Heart left ventricle (tissue), 16 donors: ENCODE measurements at regions not wholly inside any gene's neighbourhood (a gene's known extent, or its start where the extent isn't known, plus 50 kb on each side); places are given as distances from the start of the nearest gene placed in this dataset.

Source experiments
- ATAC-seq, 4 donors: fragments of 200-7000 bp; cut with Tn5 transposase; one replicate each; pipeline ENCODE4 v1.9.1; 2020 to 2022; ENCODE audit warnings: moderate library complexity in 4 of 4, mild to moderate bottlenecking in 3 of 4, moderate number of reproducible peaks in 1 of 4
- DNase-seq, 5 donors: peaks; one replicate each; pipeline ENCODE4 v3.0.0-alpha.2; 2020
- H3K27ac ChIP-seq, 12 donors: fragments of 200-600 bp; sonication (generic) in 4 of 12; one replicate each; pipeline versions ENCODE4 v1.5.0 to v1.8.0; 2016 to 2022; ENCODE audit warnings: mild to moderate bottlenecking in 2 of 12
- H3K27me3 ChIP-seq, 9 donors: fragments of 200-600 bp; sonication (generic) in 2 of 9; one replicate each; pipeline versions ENCODE4 v1.5.1 to v1.8.0; 2016 to 2022; ENCODE audit warnings: mild to moderate bottlenecking in 3 of 9
- H3K36me3 ChIP-seq, 9 donors: fragments of 200-600 bp; sonication (generic) in 2 of 9; one replicate each; pipeline versions ENCODE4 v1.5.0 to v1.8.0; 2018 to 2022; ENCODE audit warnings: mild to moderate bottlenecking in 2 of 9
- H3K4me1 ChIP-seq, 12 donors: fragments of 200-600 bp; sonication (generic) in 4 of 12; one replicate each; pipeline versions ENCODE4 v1.5.0 to v1.8.0; 2016 to 2022; ENCODE audit warnings: mild to moderate bottlenecking in 3 of 12
- H3K4me3 ChIP-seq, 12 donors: fragments of 200-600 bp; sonication (generic) in 4 of 12; one replicate each; pipeline versions ENCODE4 v1.5.0 to v1.8.0; 2017 to 2022; ENCODE audit warnings: mild to moderate bottlenecking in 9 of 12, moderate library complexity in 4 of 12
- H3K9me3 ChIP-seq, 12 donors: fragments of 200-600 bp; sonication (generic) in 4 of 12; one replicate each; pipeline versions ENCODE4 v1.5.0 to v1.8.0; 2016 to 2022; ENCODE audit warnings: mild to moderate bottlenecking in 1 of 12
- POLR2A ChIP-seq, 2 donors: fragments of 450-650 bp; IDR thresholded peaks; one replicate each; pipeline ENCODE4 v1.6.1; 2017; ENCODE audit warnings: antibody characterized with exemption in 2 of 2, mild to moderate bottlenecking in 2 of 2, moderate library complexity in 2 of 2
- WGBS, 4 donors: extraction: QIAGEN DNeasy Blood & Tissue Kit in 2 of 4; methylation state at CpG; one replicate each; pipeline versions ENCODE4 v1.1.5 to v1.1.7; 2013 to 2018; 5-methylcytosine and 5-hydroxymethylcytosine counted together
- intact Hi-C, 10 donors: fragments of 100-400 bp; cut with DNase I; formaldehyde crosslinking; loops; one replicate each; pipeline versions ENCODE4 v1.11.1 to v1.14.2; 2022
- TF ChIP-seq, protein P1 (sequence below), 12 donors: fragments of 200-600 bp; sonication (generic) in 4 of 12; IDR thresholded peaks; one replicate each; pipeline versions ENCODE4 v1.5.0 to v1.8.0; 2018 to 2022; ENCODE audit warnings: antibody characterized with exemption in 12 of 12, mild to moderate bottlenecking in 5 of 12
- donor health status: ischemic (EF 13 %, LVEDD 7.1; RV severe dilation, severe dysfunction).
- donor health status: healthy with polysubstance abuse.
- donor health status: DM: no; HTN: yes; CAD: no.
- donor health status: DM: no; HTN: no; CAD: no.
- donor health status: ischemic (EF 25% LVEDD 6.9; RV normal size, moderate dysfunction).
- donor health status: ischemic (EF 25% LVEDD 5.7; RV mildly dilated, moderate dysfunction).
- donor health status: healthy.
- donor health status: DM: yes; HTN: yes; CAD: no.
- donor health status: ischemic (EF 35%, LVEDD 5.7; RV mildly dilated, moderate dysfunction).
- donor health status: nonischemic (EF 11% LVEDD 7.7; RV severe dilation, severe dysfunction).
- donor health status: DM: yes; HTN: yes; CAD: no.
- donor health status: PGD.
- donor health status: ischemic (EF 29% LVEDD 5.4; RV normal size, mild dysfunction).
- donor health status: nonischemic (EF 23%, LVEDD 6.1; RV moderate dilation, normal function).

DNA sequence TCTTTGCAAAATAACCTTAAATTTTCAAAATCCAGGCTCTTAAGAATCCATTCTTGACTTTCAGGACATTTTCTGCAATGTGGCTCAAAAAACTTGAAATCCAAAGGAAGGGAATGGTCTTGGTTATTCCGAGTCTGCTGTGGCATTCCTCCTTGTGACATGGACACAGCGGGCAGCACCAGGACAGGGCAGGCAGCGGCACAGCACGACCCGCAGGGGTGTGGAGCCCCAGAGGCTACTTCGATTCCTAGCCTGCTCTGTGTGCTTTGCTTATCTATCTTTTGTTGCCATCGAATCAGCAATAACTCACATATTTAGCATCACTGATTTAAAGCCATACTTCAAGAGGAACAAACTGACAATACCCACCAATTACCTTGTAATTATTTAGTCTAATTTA is 420.2 kb upstream of the IRX1 start:
- WGBS, 4 donors, result 74 to 76% (median 75%) methylated on average over 7 of the region's 7 CpGs
- TF ChIP-seq POLR2A (IDR thresholded peaks at IDR 0.05), result no peak
- TF ChIP-seq, protein P1, sequence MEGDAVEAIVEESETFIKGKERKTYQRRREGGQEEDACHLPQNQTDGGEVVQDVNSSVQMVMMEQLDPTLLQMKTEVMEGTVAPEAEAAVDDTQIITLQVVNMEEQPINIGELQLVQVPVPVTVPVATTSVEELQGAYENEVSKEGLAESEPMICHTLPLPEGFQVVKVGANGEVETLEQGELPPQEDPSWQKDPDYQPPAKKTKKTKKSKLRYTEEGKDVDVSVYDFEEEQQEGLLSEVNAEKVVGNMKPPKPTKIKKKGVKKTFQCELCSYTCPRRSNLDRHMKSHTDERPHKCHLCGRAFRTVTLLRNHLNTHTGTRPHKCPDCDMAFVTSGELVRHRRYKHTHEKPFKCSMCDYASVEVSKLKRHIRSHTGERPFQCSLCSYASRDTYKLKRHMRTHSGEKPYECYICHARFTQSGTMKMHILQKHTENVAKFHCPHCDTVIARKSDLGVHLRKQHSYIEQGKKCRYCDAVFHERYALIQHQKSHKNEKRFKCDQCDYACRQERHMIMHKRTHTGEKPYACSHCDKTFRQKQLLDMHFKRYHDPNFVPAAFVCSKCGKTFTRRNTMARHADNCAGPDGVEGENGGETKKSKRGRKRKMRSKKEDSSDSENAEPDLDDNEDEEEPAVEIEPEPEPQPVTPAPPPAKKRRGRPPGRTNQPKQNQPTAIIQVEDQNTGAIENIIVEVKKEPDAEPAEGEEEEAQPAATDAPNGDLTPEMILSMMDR (IDR thresholded peaks at IDR 0.05), result no peak

DNA sequence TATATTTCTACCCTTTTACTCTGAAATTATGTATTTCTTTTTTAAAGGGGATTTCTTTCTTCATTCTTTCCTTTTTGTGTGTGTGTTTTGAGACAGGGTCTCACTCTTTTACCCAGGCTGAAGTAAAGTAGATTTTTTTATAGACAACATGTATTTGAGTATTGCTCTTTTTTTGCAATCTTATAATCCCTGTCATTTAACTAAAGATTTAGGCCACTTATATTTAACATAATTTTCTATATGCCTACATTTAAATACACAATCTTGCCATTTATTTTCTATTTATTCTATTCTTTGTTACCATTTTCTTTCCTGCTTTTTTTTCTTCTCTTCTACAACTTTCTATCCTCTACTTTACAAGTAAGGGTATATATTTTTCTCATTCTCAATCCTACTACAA is 416.0 kb upstream of the IRX2 start:
- H3K4me3 ChIP-seq, result no peak overlapping the region
- DNase-seq (no peak), ATAC-seq (no peak)
- no peaks in the 10 kb centered on the region for H3K4me1 ChIP-seq
- TF ChIP-seq POLR2A (IDR thresholded peaks at IDR 0.05), result no peak
- TF ChIP-seq, protein P1 (IDR thresholded peaks at IDR 0.05), result no peak
- intact Hi-C loops, result no loop called here
- peaks cover 0 to 42% (median 18%) of the 10 kb centered on the region in 12 donors for H3K9me3 ChIP-seq
- H3K36me3 ChIP-seq, result no peaks in the 10 kb centered on the region
- no peak overlapping the region for H3K27ac ChIP-seq
- H3K27me3 ChIP-seq, result no peaks in the 10 kb centered on the region

More for the DNA sequence above, 420.2 kb upstream of the IRX1 start:
- intact Hi-C loops, result no loop called here
- Histone ChIP-seq H3K9me3 (peaks cover 0 to 6% (median 0%) of the 10 kb centered on the region in 12 donors), H3K4me3 (no peak overlapping the region), H3K4me1 (no peaks in the 10 kb centered on the region), H3K27ac (no peak overlapping the region), H3K27me3 (peaks cover 0 to 6% (median 0%) of the 10 kb centered on the region in 9 donors), H3K36me3 (no peaks in the 10 kb centered on the region)
- DNase-seq (no peak), ATAC-seq (no peak)

DNA sequence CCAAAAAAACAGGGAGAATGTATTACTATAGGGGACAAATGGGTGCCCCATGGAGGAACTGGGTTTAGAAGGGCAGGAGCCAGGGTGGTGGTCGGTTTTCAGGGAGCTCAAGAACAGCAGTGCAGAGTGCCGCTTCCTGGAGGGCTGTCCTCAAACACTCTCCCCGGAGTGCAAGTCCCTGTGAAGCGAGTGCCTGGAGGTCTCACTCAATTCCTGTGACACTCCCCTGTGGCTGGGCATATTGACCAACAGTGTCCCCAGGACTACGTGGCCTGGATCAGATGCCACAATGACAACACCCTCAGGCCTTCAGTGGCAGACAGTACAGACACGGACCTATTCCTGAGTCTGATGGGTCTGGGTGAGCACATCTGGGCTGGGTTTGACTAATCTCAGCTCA is 412.1 kb upstream of the IRX2 start:
- 64 to 81% (median 73%) methylated on average over 6 of the region's 6 CpGs for WGBS, 4 donors
- H3K27ac ChIP-seq, result no peak overlapping the region
- no peak overlapping the region for H3K4me3 ChIP-seq
- peaks cover 0 to 27% (median 18%) of the 10 kb centered on the region in 12 donors for H3K9me3 ChIP-seq
- no peaks in the 10 kb centered on the region for H3K4me1 ChIP-seq
- ATAC-seq (no peak), DNase-seq (no peak)
- no peaks in the 10 kb centered on the region for H3K36me3 ChIP-seq
- intact Hi-C loops, result no loop called here
- TF ChIP-seq, protein P1 (IDR thresholded peaks at IDR 0.05), result no peak
- no peak for TF ChIP-seq POLR2A (IDR thresholded peaks at IDR 0.05)
- no peaks in the 10 kb centered on the region for H3K27me3 ChIP-seq

DNA sequence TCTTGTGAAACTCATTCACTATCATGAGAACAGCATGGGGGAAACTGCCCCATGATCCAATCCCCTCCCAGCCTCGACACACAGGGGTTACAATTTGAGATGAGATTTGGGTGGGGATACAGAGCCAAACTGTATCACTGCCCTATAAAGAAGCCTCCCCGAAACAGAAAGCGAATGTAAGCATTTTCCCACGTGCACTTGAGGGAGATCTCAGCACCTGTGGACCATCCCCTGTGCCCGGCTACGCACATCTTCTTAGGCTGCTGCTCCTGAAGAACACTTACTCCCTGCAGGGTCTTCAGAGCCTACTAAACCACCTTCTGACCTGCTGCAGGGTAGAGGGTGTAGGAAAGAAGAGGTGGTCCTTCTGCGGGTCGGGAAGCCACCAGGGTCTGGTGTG is 410.2 kb upstream of the IRX2 start:
- H3K4me3 ChIP-seq, result no peak overlapping the region
- H3K27ac ChIP-seq, result no peak overlapping the region
- DNase-seq (no peak), ATAC-seq (no peak)
- H3K4me1 ChIP-seq, result no peaks in the 10 kb centered on the region
- H3K27me3 ChIP-seq, result no peaks in the 10 kb centered on the region
- TF ChIP-seq, protein P1 (IDR thresholded peaks at IDR 0.05), result no peak
- TF ChIP-seq POLR2A (IDR thresholded peaks at IDR 0.05), result no peak
- WGBS, 4 donors, result 58 to 61% (median 59%) methylated on average over 8 of the region's 8 CpGs
- peaks cover 0 to 10% (median 5%) of the 10 kb centered on the region in 12 donors for H3K9me3 ChIP-seq
- H3K36me3 ChIP-seq, result no peaks in the 10 kb centered on the region
- intact Hi-C loops, result no loop called here
